Astrocyte of the hippocampus (primary cell): ENCODE measurements at regions not wholly inside any gene's neighbourhood (a gene's known extent, or its start where the extent isn't known, plus 50 kb on each side); places are given as distances from the start of the nearest gene placed in this dataset.

Experiments used
- DNase-seq: peaks from one replicate; pipeline ENCODE4 v3.0.0; 2011; ENCODE audit warnings: low read depth, low spot score

- no peak for DNase-seq
These were observed 929.5 kb upstream of the RAG2 start for GRCh38 chr11:37527545-37527944.

GRCh38 chr11:37525336-37525735 lies 927.3 kb upstream of the RAG2 start:
- DNase-seq, result no peak

- DNase-seq, result no peak
These were observed 921.7 kb upstream of the RAG2 start for GRCh38 chr11:37519781-37520180.

GRCh38 chr11:37512156-37512780 lies 914.2 kb upstream of the RAG2 start:
- DNase-seq, result no peak

- DNase-seq, result peak; percentile 32
These were observed 913.4 kb upstream of the RAG2 start for GRCh38 chr11:37511425-37511933.

- no peak for DNase-seq
These were observed 911.5 kb upstream of the RAG2 start for GRCh38 chr11:37509506-37509905.

GRCh38 chr11:37506531-37506930 lies 908.5 kb upstream of the RAG2 start:
- DNase-seq, result no peak

- peak; percentile 21 for DNase-seq
These were observed 907.4 kb upstream of the RAG2 start for GRCh38 chr11:37505406-37505805.

GRCh38 chr11:37504921-37505320 lies 906.9 kb upstream of the RAG2 start:
- peak; percentile 69 for DNase-seq

GRCh38 chr11:37504060-37504611 lies 906.1 kb upstream of the RAG2 start:
- DNase-seq, result peak; percentile 90

- no peak for DNase-seq
These were observed 905.5 kb upstream of the RAG2 start for GRCh38 chr11:37503411-37504059.

GRCh38 chr11:37502202-37502601 lies 904.2 kb upstream of the RAG2 start:
- no peak for DNase-seq

GRCh38 chr11:37500425-37500824 lies 902.4 kb upstream of the RAG2 start:
- no peak for DNase-seq

- no peak for DNase-seq
These were observed 899.3 kb upstream of the RAG2 start for GRCh38 chr11:37497326-37497725.

- DNase-seq, result no peak
These were observed 898.2 kb upstream of the RAG2 start for GRCh38 chr11:37496201-37496600.

GRCh38 chr11:37484298-37484697 lies 886.3 kb upstream of the RAG2 start:
- DNase-seq, result no peak

- DNase-seq, result no peak
These were observed 885.7 kb upstream of the RAG2 start for GRCh38 chr11:37483761-37484160.

- DNase-seq, result no peak
These were observed 876.9 kb upstream of the RAG2 start for GRCh38 chr11:37474889-37475288.

- DNase-seq, result no peak
These were observed 870.3 kb upstream of the RAG2 start for GRCh38 chr11:37468344-37468743.

GRCh38 chr11:37465221-37465620 lies 867.2 kb upstream of the RAG2 start:
- DNase-seq, result no peak

GRCh38 chr11:37459456-37459855 lies 861.4 kb upstream of the RAG2 start:
- DNase-seq, result no peak

GRCh38 chr11:37456746-37457145 lies 858.7 kb upstream of the RAG2 start:
- no peak for DNase-seq

- no peak for DNase-seq
These were observed 853.9 kb upstream of the RAG2 start for GRCh38 chr11:37451903-37452302.
